Esophagus squamous epithelium (tissue), 5 donors: ENCODE measurements at regions not wholly inside any gene's neighbourhood (a gene's known extent, or its start where the extent isn't known, plus 50 kb on each side); places are given as distances from the start of the nearest gene placed in this dataset.

Experiments used
- DNase-seq: peaks from one replicate; lab custom pipeline; 2025; lab: John Stamatoyannopoulos, UW
- H3K27ac ChIP-seq, 4 donors: fragments of 200-600 bp; sonication (generic); one replicate each; pipeline ENCODE4 v1.5.1; 2016 to 2019; ENCODE audit warnings: mild to moderate bottlenecking in 1 of 4
- H3K27me3 ChIP-seq, 4 donors: fragments of 200-600 bp; sonication (generic); 1 replicate in 3 of 4; 2 replicates in 1 of 4; pipeline versions ENCODE4 v1.5.1 to v1.6.0; 2017 to 2021; ENCODE audit warnings: antibody characterized with exemption in 1 of 4
- H3K36me3 ChIP-seq, 3 donors: fragments of 200-600 bp; sonication (generic); one replicate each; pipeline ENCODE4 v1.5.1; 2016 to 2019
- H3K4me1 ChIP-seq, 3 donors: fragments of 200-600 bp; sonication (generic); one replicate each; pipeline ENCODE4 v1.5.1; 2017 to 2019
- H3K4me3 ChIP-seq, 4 donors: fragments of 200-600 bp; sonication (generic); 1 replicate in 3 of 4; 2 replicates in 1 of 4; pipeline ENCODE4 v1.5.1; 2016 to 2019; ENCODE audit warnings: mild to moderate bottlenecking in 2 of 4, moderate library complexity in 1 of 4
- H3K9me3 ChIP-seq, 3 donors: fragments of 200-600 bp; sonication (generic); one replicate each; pipeline ENCODE4 v1.5.1; 2016 to 2019
- CTCF ChIP-seq, 6 experiments: fragments of 450-650 bp in 4 of 6; fragments of 200-600 bp in 2 of 6; sonication (generic) in 2 of 6; IDR thresholded peaks; one replicate each; pipeline ENCODE4 v1.5.1; 2016 to 2019; ENCODE audit warnings: antibody characterized with exemption in 6 of 6, mild to moderate bottlenecking in 4 of 6, moderate library complexity in 4 of 6
- POLR2A ChIP-seq, 4 donors: fragments of 450-650 bp; IDR thresholded peaks; one replicate each; pipeline ENCODE4 v1.6.1; 2017; ENCODE audit warnings: antibody characterized with exemption in 4 of 4, mild to moderate bottlenecking in 4 of 4, moderate library complexity in 3 of 4
- WGBS, 2 donors: methylation state at CpG; one replicate each; pipeline ENCODE4 v1.1.5; 2018; 5-methylcytosine and 5-hydroxymethylcytosine counted together
- intact Hi-C: fragments of 100-400 bp; cut with DNase I; formaldehyde crosslinking; loops from one replicate; pipeline ENCODE4 v1.15.0; 2022
- small RNA-seq, 4 donors: library from RNA; depleted of rRNA; stranded (forward); fragments of <200 nt; gene quantifications; one replicate each; pipeline ENCODE3, GENCODE V24; 2016
- donor health status: DM: yes; HTN: yes; CAD: no.

- no peaks in the 10 kb centered on the region for H3K36me3 ChIP-seq
- DNase-seq, result no peak
- H3K9me3 ChIP-seq, result no peaks in the 10 kb centered on the region
- no peak overlapping the region for H3K27ac ChIP-seq
- no peaks in the 10 kb centered on the region for H3K4me1 ChIP-seq
- intact Hi-C loops, result no loop called here
- no peak for TF ChIP-seq POLR2A (IDR thresholded peaks at IDR 0.05)
- no peak for TF ChIP-seq CTCF (IDR thresholded peaks at IDR 0.05)
- H3K27me3 ChIP-seq, result no peaks in the 10 kb centered on the region
- no peak overlapping the region for H3K4me3 ChIP-seq
- WGBS, 2 donors, result 72 to 85% methylated on average over 2 of the region's 2 CpGs
Observed at GRCh38 chr5:120402606-120403005, 61.5 kb upstream of the PRR16 start.

GRCh38 chr5:120405286-120405864, 58.7 kb upstream of the PRR16 start:
- Histone ChIP-seq H3K4me1 (no peaks in the 10 kb centered on the region), H3K36me3 (no peaks in the 10 kb centered on the region), H3K9me3 (no peaks in the 10 kb centered on the region), H3K4me3 (no peak overlapping the region), H3K27ac (no peak overlapping the region), H3K27me3 (no peaks in the 10 kb centered on the region)
- DNase-seq, result no peak
- intact Hi-C loops, result no loop called here
- TF ChIP-seq POLR2A (IDR thresholded peaks at IDR 0.05) (no peak), CTCF (IDR thresholded peaks at IDR 0.05) (no peak)
- 39 to 92% methylated on average over 1 of the region's 1 CpG for WGBS, 2 donors

GRCh38 chr5:120405923-120406322, 58.2 kb upstream of the PRR16 start:
- intact Hi-C loops, result no loop called here
- no peak overlapping the region for H3K27ac ChIP-seq

GRCh38 chr5:120413686-120414085, 50.4 kb upstream of the PRR16 start:
- Histone ChIP-seq H3K4me3 (no peak overlapping the region), H3K4me1 (no peaks in the 10 kb centered on the region), H3K36me3 (no peaks in the 10 kb centered on the region), H3K9me3 (no peaks in the 10 kb centered on the region), H3K27me3 (no peaks in the 10 kb centered on the region), H3K27ac (no peak overlapping the region)
- no peak for DNase-seq
- intact Hi-C loops, result no loop called here
- TF ChIP-seq CTCF (IDR thresholded peaks at IDR 0.05) (no peak), POLR2A (IDR thresholded peaks at IDR 0.05) (no peak)
- 53 to 57% methylated on average over 3 of the region's 3 CpGs for WGBS, 2 donors

More at GRCh38 chr5:120405923-120406322, 58.2 kb upstream of the PRR16 start:
- Histone ChIP-seq H3K4me3 (no peak overlapping the region), H3K9me3 (no peaks in the 10 kb centered on the region), H3K4me1 (no peaks in the 10 kb centered on the region), H3K36me3 (no peaks in the 10 kb centered on the region), H3K27me3 (no peaks in the 10 kb centered on the region)
- no peak for TF ChIP-seq POLR2A (IDR thresholded peaks at IDR 0.05)
- no peak for TF ChIP-seq CTCF (IDR thresholded peaks at IDR 0.05)
- no peak for DNase-seq

Small RNA genes in the stretch of these regions (small RNA-seq; reads per million reads assigned to genes)
- 0 reads per million in 4 donors for gene RNU6-718P
